ENCODE measurements at regions not wholly inside any gene's neighbourhood (a gene's known extent, or its start where the extent isn't known, plus 50 kb on each side); places are given as distances from the start of the nearest gene placed in this dataset.

- TF ChIP-seq EZH2 (IDR thresholded peaks at IDR 0.05; ENCODE audit: insufficient read depth, poor library complexity, severe bottlenecking) (no peak), EZH2phosphoT487 (IDR thresholded peaks at IDR 0.05; ENCODE audit: insufficient read depth, low read depth) (no peak)
These were observed 103.2 kb upstream of the FOXP4 start for GRCh38 chr6:41442800-41443501.
